AG09309 (cell line): ENCODE measurements at regions not wholly inside any gene's neighbourhood (a gene's known extent, or its start where the extent isn't known, plus 50 kb on each side); places are given as distances from the start of the nearest gene placed in this dataset.

Experiments used
- DNase-seq: peaks from one replicate; pipeline ENCODE4 v3.0.0-alpha.2; 2010; ENCODE audit warnings: low read depth
- H3K4me3 ChIP-seq: 2 replicates; pipeline ENCODE4 v1.5.1; 2011; ENCODE audit warnings: mild to moderate bottlenecking, low read depth, low read length, moderate library complexity; ENCODE audit not compliant: control insufficient read depth
- CTCF ChIP-seq: IDR thresholded peaks from 2 replicates; pipeline ENCODE4 v1.5.1; 2011; ENCODE audit warnings: mild to moderate bottlenecking, low read depth, low read length, inconsistent platforms; ENCODE audit not compliant: insufficient read depth, control insufficient read depth; ENCODE audit errors: missing control alignments

GRCh38 chr4:44098973-44099372 is 349.6 kb downstream of the KCTD8 start:
- DNase-seq, result no peak
- H3K4me3 ChIP-seq, result no peak overlapping the region
- no peak for TF ChIP-seq CTCF

- no peak for TF ChIP-seq CTCF
- no peak overlapping the region for H3K4me3 ChIP-seq
- DNase-seq, result no peak
Observed at GRCh38 chr4:44100456-44100855, 348.2 kb downstream of the KCTD8 start.

GRCh38 chr4:44118971-44119680 is 329.5 kb downstream of the KCTD8 start:
- DNase-seq, result no peak
- TF ChIP-seq CTCF, result no peak
- no peak overlapping the region for H3K4me3 ChIP-seq

- DNase-seq, result no peak
- H3K4me3 ChIP-seq, result no peak overlapping the region
- no peak for TF ChIP-seq CTCF
Observed at GRCh38 chr4:44120646-44121045, 328.0 kb downstream of the KCTD8 start.

- no peak for TF ChIP-seq CTCF
- no peak overlapping the region for H3K4me3 ChIP-seq
- no peak for DNase-seq
Observed at GRCh38 chr4:44121210-44121609, 327.4 kb downstream of the KCTD8 start.
